CD14-positive monocyte (primary cell): ENCODE measurements at regions not wholly inside any gene's neighbourhood (a gene's known extent, or its start where the extent isn't known, plus 50 kb on each side); places are given as distances from the start of the nearest gene placed in this dataset.

Experiments
- DNase-seq, 3 donors: peaks; one replicate each; pipeline ENCODE4 v3.0.0-alpha.2; 2011 to 2022
- H2AFZ ChIP-seq: 2 replicates; pipeline ENCODE4 v1.6.0; 2012; ENCODE audit warnings: mild to moderate bottlenecking, low read depth, low read length, inconsistent platforms; ENCODE audit not compliant: insufficient read depth, poor library complexity, severe bottlenecking
- H3K27ac ChIP-seq, 2 donors: 1 replicate in 1 of 2; 2 replicates in 1 of 2; pipeline ENCODE4 v1.5.1; 2012 to 2013; ENCODE audit warnings: low read length in 2 of 2, control low read depth in 1 of 2, inconsistent platforms in 1 of 2, low read depth in 1 of 2, mild to moderate bottlenecking in 1 of 2
- H3K27me3 ChIP-seq, 2 donors: one replicate each; pipeline versions ENCODE4 v1.6.0 to v1.6.1; 2011 to 2013; ENCODE audit warnings: low read length in 2 of 2; ENCODE audit not compliant: control insufficient read depth in 2 of 2, insufficient read depth in 2 of 2
- H3K36me3 ChIP-seq, 2 donors: replicated peaks in 1 of 2; 1 replicate in 1 of 2; 2 replicates in 1 of 2; pipeline versions ENCODE4 v1.5.1 to v1.6.1; 2012 to 2013; ENCODE audit warnings: low read length in 2 of 2, control low read depth in 1 of 2, inconsistent platforms in 1 of 2, mild to moderate bottlenecking in 1 of 2; ENCODE audit not compliant: insufficient read depth in 2 of 2, control insufficient read depth in 1 of 2
- H3K4me1 ChIP-seq, 2 donors: 1 replicate in 1 of 2; 2 replicates in 1 of 2; pipeline versions ENCODE4 v1.5.1 to v1.6.1; 2012 to 2013; ENCODE audit warnings: low read length in 2 of 2, control low read depth in 1 of 2, inconsistent platforms in 1 of 2, mild to moderate bottlenecking in 1 of 2, moderate library complexity in 1 of 2; ENCODE audit not compliant: insufficient read depth in 2 of 2, control insufficient read depth in 1 of 2
- H3K4me2 ChIP-seq: replicated peaks from 2 replicates; pipeline ENCODE3; 2012; ENCODE audit warnings: low read length, moderate library complexity, mild to moderate bottlenecking; ENCODE audit not compliant: poor library complexity, severe bottlenecking; ENCODE audit errors: extremely low read depth
- H3K4me3 ChIP-seq, 3 experiments: fragments of 200-600 bp in 1 of 3; sonication (generic) in 1 of 3; replicated peaks in 1 of 3; 1 replicate in 2 of 3; 2 replicates in 1 of 3; pipeline ENCODE4 v1.5.1; 2011 to 2013; ENCODE audit warnings: low read length in 3 of 3, mild to moderate bottlenecking in 3 of 3, control low read depth in 2 of 3, low read depth in 2 of 3, inconsistent platforms in 1 of 3, moderate library complexity in 1 of 3
- H3K79me2 ChIP-seq: 2 replicates; pipeline ENCODE4 v1.6.0; 2012; ENCODE audit warnings: mild to moderate bottlenecking, control low read depth, inconsistent platforms, low read length, moderate library complexity; ENCODE audit not compliant: insufficient read depth
- H3K9ac ChIP-seq: 2 replicates; pipeline ENCODE4 v1.6.0; 2017; ENCODE audit warnings: low read length, mild to moderate bottlenecking; ENCODE audit not compliant: insufficient read depth, poor library complexity, severe bottlenecking
- H3K9me3 ChIP-seq, 2 donors: replicated peaks in 1 of 2; 1 replicate in 1 of 2; 2 replicates in 1 of 2; pipeline versions ENCODE4 v1.5.1 to v1.6.1; 2012 to 2013; ENCODE audit warnings: low read length in 2 of 2, control low read depth in 1 of 2; ENCODE audit not compliant: control insufficient read depth in 1 of 2, insufficient read depth in 1 of 2
- H4K20me1 ChIP-seq: 2 replicates; pipeline ENCODE4 v1.6.0; 2012; ENCODE audit warnings: mild to moderate bottlenecking, low read length, control low read depth, moderate library complexity; ENCODE audit not compliant: insufficient read depth
- H3K27ac Mint-ChIP-seq, 7 donors: one replicate each; pipeline ENCODE4 v1.8.0; 2020; ENCODE audit warnings: mild to moderate bottlenecking in 7 of 7, mixed read lengths in 7 of 7, moderate library complexity in 6 of 7, inconsistent platforms in 2 of 7
- H3K27me3 Mint-ChIP-seq, 3 donors: one replicate each; pipeline ENCODE4 v1.8.0; 2021 to 2022; ENCODE audit warnings: low read depth in 3 of 3, mild to moderate bottlenecking in 3 of 3, mixed read lengths in 3 of 3, moderate library complexity in 3 of 3, inconsistent platforms in 1 of 3
- H3K36me3 Mint-ChIP-seq, 2 donors: one replicate each; pipeline ENCODE4 v1.8.0; 2020; ENCODE audit warnings: mixed read lengths in 2 of 2, inconsistent platforms in 1 of 2, mild to moderate bottlenecking in 1 of 2
- H3K4me1 Mint-ChIP-seq: one replicate; pipeline ENCODE4 v1.8.0; 2020; ENCODE audit warnings: mild to moderate bottlenecking, mixed read lengths
- H3K4me3 Mint-ChIP-seq, 2 donors: one replicate each; pipeline ENCODE4 v1.8.0; 2020; ENCODE audit warnings: mild to moderate bottlenecking in 2 of 2, mixed read lengths in 2 of 2, moderate library complexity in 1 of 2
- H3K9me3 Mint-ChIP-seq, 7 donors: one replicate each; pipeline ENCODE4 v1.8.0; 2020 to 2022; ENCODE audit warnings: mixed read lengths in 7 of 7, mild to moderate bottlenecking in 6 of 7, moderate library complexity in 6 of 7, inconsistent platforms in 2 of 7
- CTCF ChIP-seq: fragments of 200-600 bp; IDR thresholded peaks from one replicate; pipeline ENCODE4 v1.8.0; 2022; ENCODE audit warnings: antibody characterized with exemption, mild to moderate bottlenecking
- WGBS: methylation state at CpG from one replicate; pipeline ENCODE4 v1.1.5; 2013; ENCODE audit warnings: missing lambda C conversion rate; ENCODE audit not compliant: insufficient coverage; 5-methylcytosine and 5-hydroxymethylcytosine counted together
- intact Hi-C, 2 donors: fragments of 100-400 bp; cut with micrococcal nuclease; formaldehyde crosslinking; loops; one replicate each; pipeline versions ENCODE4 v1.15.0 to v1.15.1; 2023

GRCh38 chr17:12341328-12341727 lies 320.7 kb downstream of the MAP2K4 start:
- Mint-ChIP-seq H3K27me3 (peaks cover 0 to 2% (median 0%) of the 10 kb centered on the region in 3 donors), H3K9me3 (peaks cover 14 to 39% (median 22%) of the 10 kb centered on the region in 7 donors), H3K27ac (no peak overlapping the region), H3K4me1 (no peaks in the 10 kb centered on the region), H3K36me3 (no peaks in the 10 kb centered on the region), H3K4me3 (no peak overlapping the region)
- H3K4me3 ChIP-seq: no peak overlapping the region
- H3K4me2 ChIP-seq: no peak overlapping the region
- no peak for TF ChIP-seq CTCF
- no peaks in the 10 kb centered on the region for H3K4me1 ChIP-seq
- peaks cover 25 to 29% of the 10 kb centered on the region in 2 donors for H3K9me3 ChIP-seq
- H3K79me2 ChIP-seq: no peaks in the 10 kb centered on the region
- H2AFZ ChIP-seq: no peak overlapping the region
- no peak overlapping the region for H3K9ac ChIP-seq
- H4K20me1 ChIP-seq: no peaks in the 10 kb centered on the region
- DNase-seq: no peak
- H3K27ac ChIP-seq: no peak overlapping the region
- H3K36me3 ChIP-seq: no peaks in the 10 kb centered on the region
- no CpG with 5 or more reads among the region's 2 CpGs for WGBS
- H3K27me3 ChIP-seq: no peaks in the 10 kb centered on the region
- intact Hi-C loops: no loop called here

- intact Hi-C loops: no loop called here
- DNase-seq: no peak
- peaks cover 11 to 32% (median 18%) of the 10 kb centered on the region in 7 donors for H3K9me3 Mint-ChIP-seq
- Histone ChIP-seq H3K9me3 (peaks cover 20 to 21% of the 10 kb centered on the region in 2 donors), H3K4me1 (no peaks in the 10 kb centered on the region), H3K79me2 (no peaks in the 10 kb centered on the region), H4K20me1 (no peaks in the 10 kb centered on the region), H3K4me3 (no peak overlapping the region), H3K36me3 (no peaks in the 10 kb centered on the region), H3K27me3 (no peaks in the 10 kb centered on the region), H3K9ac (no peak overlapping the region), H3K27ac (no peak overlapping the region), H3K4me2 (no peak overlapping the region), H2AFZ (no peak overlapping the region)
- no peak overlapping the region for H3K4me3 Mint-ChIP-seq
- no peaks in the 10 kb centered on the region for H3K4me1 Mint-ChIP-seq
- TF ChIP-seq CTCF: no peak
- H3K36me3 Mint-ChIP-seq: no peaks in the 10 kb centered on the region
- WGBS: 79% methylated on average over 3 of the region's 6 CpGs
- H3K27me3 Mint-ChIP-seq: peaks cover 0 to 2% (median 0%) of the 10 kb centered on the region in 3 donors
- H3K27ac Mint-ChIP-seq: no peak overlapping the region
Measured at GRCh38 chr17:12342161-12342560, 321.5 kb downstream of the MAP2K4 start.
